Stimulated activated CD8-positive, alpha-beta memory T cell treated with anti-CD3 and anti-CD28 coated beads, Interleukin-2, amount 100 ng/mL, for 1 hour (primary cell): ENCODE measurements at regions not wholly inside any gene's neighbourhood (a gene's known extent, or its start where the extent isn't known, plus 50 kb on each side); places are given as distances from the start of the nearest gene placed in this dataset.

Experiments
- DNase-seq, 2 donors: peaks; one replicate each; pipeline ENCODE4 v3.0.0-alpha.2; 2020; ENCODE audit warnings: low read depth in 2 of 2

DNA sequence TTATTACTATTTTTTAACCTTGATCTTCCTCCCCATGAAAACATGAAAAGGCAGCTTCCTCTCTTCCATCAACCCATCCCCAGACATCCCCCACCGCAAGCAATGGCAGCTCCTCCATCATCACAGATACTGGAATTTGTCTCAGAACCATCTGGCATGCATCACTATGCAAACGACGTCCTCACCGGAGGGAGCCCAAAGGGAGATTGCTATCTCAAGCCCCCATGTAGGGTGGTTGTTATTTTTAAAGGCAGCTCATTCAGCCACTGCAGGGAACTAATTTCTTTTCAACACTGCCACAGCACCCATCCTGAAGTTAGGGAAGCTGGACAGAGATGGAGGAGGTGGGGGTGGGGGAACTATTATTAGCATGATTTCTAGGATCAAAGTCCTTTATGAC is 222.5 kb downstream of the FOXL1 start:
- no peak for DNase-seq

DNA sequence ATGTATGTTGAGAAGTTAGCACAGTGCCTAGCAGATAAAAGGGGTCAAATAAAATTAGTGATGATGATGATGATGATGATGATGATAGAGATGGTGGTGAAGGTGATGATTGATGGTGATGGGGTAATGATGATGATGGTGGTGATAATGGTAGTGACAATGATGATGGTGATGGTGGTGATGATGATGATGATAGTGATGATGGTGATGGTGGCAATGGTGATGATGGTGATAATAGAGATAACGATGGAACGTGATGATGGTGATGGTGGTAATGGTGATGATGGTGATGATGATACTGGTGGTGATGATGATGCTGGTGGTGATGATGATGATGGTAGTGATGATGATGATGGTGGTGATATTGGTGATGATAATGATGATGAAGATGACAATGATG is 223.7 kb downstream of the FOXL1 start:
- DNase-seq, result no peak

- DNase-seq, result no peak
These were observed 226.8 kb downstream of the FOXL1 start for GRCh38 chr16:86805188-86805587.

DNA sequence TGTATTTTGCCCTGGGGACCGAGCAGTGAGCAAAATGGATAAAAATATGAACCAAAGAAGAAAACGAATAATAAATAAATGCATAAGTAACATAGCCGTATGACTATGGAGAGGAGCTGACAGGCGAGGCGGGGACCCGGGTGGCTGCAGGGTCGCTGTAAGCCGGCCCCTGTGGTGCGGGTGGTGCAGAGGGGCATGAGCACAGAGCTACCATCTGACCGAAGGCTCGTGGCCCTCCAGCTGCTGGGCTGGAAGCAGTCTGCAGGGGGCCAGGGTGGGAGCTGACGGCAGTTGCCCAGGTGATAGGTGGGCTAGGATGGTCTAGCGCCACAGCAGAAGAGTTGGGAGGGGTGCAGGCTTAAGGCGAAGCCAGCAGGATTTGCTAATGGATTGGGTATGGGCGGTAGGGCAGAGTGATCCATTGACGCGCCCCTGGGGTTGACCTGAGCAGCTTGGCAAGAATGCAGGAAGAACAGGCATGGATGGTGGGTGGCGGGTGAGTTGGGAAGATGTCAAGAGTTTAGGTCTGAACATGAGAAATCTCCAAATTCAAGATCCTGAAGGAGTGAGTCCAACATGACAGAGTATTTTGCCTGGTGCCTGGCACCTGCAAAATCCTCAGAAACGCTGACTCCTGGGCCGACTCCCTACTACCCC is 228.0 kb downstream of the FOXL1 start:
- DNase-seq, result no peak

DNA sequence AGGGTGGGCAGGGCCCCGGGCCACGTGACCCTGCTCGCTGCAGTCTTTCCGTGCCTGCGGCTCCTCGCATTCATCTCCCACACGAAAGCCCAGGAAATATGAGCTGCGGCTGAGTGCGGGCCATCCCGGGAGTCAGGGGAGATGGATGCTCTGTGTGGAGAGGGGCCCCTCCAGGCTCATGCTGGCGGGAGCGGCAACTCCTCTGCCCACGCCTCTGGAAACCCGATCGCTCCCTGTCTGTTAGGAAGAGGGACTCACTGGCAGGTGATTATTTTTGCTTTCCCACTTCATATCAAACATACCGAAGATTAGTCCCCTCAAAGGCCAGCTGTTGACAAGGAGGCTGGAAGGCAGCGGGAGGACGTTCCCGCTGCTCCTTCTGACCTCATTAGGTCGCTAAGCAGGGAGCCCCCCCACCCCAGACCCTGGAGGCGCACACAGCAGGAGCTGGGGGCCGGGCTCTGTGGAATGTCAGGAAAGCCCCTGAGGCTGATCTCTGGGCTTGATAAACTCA is 228.5 kb downstream of the FOXL1 start:
- no peak for DNase-seq

DNA sequence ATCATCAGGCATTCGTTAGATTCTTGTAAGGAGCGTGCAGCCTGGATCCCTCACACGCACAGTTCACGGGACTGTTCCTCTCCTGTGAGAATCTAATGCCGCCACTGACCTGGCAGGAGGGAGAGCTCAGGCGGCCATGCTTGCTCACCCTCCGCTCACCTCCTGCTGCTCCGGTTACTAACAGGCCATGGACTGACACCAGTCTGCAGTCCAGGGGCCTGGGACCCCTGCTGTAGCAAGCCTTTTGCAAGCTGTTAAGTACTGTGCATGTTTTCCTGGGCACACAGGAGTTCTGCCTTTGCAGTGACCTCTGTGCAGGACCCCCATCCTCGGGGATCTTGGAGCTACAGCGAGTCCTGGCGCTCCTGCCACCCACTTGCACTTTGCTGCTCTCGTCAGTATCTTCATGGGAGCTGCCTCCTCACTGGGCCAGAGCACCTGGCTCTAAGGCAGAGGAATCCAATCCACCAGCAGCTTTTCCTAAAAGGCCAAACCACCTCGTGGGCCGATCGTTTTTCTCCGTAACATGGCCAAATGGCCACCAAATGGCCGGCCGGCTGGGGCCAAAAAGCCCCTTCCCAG is 230.6 kb downstream of the FOXL1 start:
- DNase-seq, result no peak

- DNase-seq, result no peak
These were observed 231.2 kb downstream of the FOXL1 start for GRCh38 chr16:86809458-86809955.

- DNase-seq, result no peak
These were observed 231.7 kb downstream of the FOXL1 start for GRCh38 chr16:86810062-86810461.

DNA sequence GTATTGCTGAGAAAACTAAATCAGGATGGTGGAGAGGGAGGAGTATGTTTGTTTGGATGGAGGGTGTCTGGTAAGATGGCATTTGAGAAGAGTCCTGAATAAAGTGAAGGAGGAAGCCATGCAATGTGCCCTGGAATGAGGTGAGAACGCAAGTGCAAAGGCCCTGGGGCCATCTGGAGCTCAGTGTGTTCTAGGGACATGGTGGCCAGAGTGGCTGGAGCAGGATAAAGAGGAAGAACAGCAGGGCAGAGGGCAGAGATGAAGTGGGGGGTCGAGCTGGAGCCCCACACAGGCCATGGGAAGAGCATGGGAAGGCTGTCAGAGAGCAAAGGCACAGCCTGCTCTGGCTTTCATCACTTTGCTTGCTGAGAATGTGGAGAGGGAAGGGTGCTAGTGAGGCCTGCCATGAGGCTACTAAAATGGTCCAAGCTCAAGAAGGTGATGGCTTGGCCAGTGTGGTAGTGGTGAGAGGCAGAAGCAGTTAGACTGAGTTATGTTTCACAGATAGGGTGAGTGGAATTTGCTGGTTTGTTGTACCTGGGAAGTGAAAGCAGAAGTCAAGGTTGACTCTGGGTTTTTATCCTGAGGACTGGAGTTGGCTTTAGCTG is 234.1 kb downstream of the FOXL1 start:
- DNase-seq, result no peak

DNA sequence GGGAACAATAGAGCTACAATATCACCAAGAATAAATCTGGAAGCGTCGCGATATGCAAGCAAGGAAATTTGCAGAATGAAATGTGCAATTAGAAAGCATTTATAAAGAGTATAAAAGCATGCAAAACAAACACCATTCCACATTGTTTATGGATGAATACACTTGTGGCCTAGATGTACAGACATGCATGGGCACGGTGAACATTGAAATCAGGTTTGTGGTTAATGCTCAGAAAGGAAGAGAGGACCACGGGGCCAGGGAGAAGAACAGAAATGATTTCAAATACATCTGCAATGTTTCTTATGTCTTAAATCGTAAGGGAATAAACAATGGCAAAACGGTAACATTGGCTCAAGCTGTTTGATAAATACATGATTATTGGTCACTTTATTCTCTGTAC is 235.9 kb downstream of the FOXL1 start:
- no peak for DNase-seq

GRCh38 chr16:86816930-86817625 is 238.7 kb downstream of the FOXL1 start:
- no peak for DNase-seq

DNA sequence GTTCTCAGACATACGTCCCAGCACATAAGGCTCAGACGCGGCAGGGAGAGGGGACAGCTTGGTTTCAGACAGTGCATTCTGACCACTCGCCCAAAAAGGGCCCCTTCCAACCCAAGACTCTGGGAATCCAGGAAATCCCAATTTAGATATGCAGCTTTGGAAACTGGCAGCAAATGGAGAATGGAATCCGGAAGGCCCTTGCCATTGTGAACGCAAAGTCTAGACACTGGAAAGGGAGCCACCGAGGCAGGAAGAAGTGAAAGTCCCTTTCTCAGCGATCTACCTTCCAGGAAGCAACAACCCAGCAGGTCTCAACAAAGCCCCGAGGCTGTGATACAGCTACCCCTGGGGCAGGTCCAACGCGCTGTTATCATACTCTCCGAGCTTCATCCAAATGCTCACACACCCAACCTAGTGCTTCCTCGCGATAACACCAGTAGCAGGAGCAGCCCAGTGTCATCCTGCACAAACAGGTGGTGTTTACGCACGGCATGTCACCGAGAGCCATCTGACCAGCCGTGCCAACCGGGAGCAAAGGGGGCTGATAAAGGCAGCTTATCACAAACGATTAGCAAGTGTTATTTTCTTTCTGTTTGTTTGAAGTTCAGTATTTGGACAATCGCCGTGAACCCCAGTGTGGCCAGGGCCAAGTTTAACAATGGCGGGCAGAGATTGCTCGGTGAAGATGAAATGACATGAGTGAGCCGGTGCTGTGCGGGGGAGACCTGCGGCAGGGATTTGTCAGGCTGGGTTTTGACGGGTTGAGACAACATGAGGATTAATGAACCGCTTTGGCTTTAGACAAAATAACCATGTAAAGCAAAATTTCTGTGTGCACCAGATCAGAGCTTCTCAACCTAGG is 240.6 kb downstream of the FOXL1 start:
- no peak for DNase-seq

DNA sequence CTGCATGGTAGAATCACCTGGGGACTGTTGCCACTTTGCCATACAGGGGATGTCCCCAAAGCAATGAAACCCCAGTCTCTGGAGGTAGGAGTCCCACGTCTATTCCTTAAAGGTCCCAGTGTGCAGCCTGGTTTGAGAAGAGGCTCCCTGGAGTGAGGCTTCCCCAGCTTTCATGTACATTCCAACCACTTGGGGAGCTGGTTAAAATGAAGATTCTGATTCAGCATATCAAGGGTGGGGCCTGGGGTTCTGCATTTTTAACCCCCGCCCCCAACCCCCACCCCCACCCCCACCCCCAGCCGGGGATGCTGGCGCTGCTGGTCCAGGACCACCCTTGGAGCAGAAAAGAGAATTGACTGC is 241.2 kb downstream of the FOXL1 start:
- no peak for DNase-seq

DNA sequence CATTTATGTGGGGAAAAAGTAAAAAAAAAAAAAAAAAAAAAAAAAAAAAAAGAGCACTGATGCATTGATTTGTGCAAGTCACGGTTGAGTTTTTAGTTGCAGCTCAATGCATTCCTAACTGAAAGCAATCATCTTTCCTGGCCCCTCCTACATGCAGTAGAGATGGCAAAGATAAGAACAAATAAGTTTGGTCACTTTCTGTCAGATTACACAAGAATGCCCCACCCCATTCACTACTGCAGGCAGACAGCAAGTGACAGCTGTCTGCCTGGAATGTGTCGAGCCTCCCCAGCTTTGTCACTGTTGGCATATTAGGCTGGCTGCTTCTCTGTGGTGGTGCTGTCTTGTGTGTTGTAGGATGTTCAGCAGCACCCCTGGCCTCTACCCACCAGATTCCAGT is 243.5 kb downstream of the FOXL1 start:
- no peak for DNase-seq

DNA sequence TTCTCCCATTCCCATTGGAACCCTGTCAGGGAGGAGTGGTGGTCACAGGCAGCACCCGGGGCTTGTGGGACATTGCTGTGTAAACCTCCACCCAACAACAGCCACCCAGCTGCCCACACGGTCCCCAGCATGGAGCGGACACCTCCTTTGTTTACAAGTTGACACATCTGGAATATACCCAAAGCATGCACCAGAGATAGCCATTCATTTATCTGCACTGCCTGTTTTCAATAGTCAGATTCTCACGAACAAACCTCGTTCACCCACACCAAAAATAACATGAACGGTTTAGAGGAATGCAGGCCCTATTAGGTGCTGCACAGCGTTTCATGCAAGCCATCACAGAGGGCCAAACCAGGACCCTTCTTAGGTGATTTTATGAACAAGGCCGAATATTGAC is 244.8 kb downstream of the FOXL1 start:
- no peak for DNase-seq

GRCh38 chr16:86823888-86824671 is 245.7 kb downstream of the FOXL1 start:
- no peak for DNase-seq

DNA sequence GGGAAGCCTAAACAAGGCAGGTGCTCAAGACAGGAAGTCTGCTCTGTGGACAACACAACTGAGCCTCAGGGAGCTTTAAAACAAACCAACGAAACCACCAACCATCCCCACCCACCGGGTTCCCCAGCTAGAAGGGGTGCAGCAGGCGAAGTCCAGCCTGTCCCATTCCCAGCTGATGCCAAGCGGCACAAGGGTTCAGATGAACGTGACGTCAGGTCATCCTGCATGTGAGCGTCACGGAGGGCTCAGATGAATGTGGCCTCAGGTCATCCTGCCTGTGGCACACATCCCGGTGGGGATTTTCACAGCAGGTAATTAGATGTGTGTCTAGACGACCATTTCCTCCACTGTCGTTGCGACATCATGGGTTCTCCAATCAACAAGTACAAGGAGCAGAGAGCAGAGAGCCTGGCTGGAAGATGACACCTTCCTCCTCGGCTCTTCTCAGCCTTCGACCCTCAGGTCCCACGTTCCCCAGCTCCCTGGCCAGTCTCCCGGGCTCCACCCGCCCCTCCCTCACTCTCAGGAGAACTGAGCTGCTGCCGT is 246.5 kb downstream of the FOXL1 start:
- DNase-seq, result no peak

- no peak for DNase-seq
These were observed 247.3 kb downstream of the FOXL1 start for GRCh38 chr16:86825631-86826030.

GRCh38 chr16:86826941-86827340 is 248.6 kb downstream of the FOXL1 start:
- DNase-seq, result no peak

DNA sequence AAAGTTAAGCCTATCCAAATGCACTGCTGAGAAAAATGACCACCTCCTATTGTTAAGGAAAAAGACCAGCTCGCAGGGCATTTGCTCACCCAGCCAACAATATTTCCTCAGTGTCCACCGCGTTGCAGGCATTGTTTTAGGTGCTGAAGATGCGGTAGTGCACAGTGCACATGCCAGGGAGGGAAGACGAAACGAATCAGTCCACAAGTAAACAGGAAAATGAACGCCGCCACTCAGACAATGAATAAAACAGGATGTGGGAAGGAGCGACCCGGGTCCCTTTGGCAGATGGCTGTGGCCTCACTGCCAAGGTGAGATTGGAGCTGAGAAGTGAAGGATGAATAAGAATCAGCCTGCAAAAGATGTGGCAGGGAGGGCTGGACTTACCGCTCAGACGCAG is 249.2 kb downstream of the FOXL1 start:
- no peak for DNase-seq

- DNase-seq, result no peak
These were observed 249.9 kb downstream of the FOXL1 start for GRCh38 chr16:86828202-86828601.
